RWPE1 (cell line): ENCODE measurements at regions not wholly inside any gene's neighbourhood (a gene's known extent, or its start where the extent isn't known, plus 50 kb on each side); places are given as distances from the start of the nearest gene placed in this dataset.

Experiments
- CTCF ChIA-PET: fragments of 350-600 bp; sonication (Branson Sonifier 250); formaldehyde crosslinking; extraction: SDS; loops from one replicate; lab custom pipeline; 2021; lab: Yijun Ruan, JAX
- POLR2A ChIA-PET: fragments of 400-600 bp; formaldehyde crosslinking; extraction: SDS; loops from one replicate; lab custom pipeline; 2020; ENCODE audit warnings: antibody characterized with exemption; ENCODE audit not compliant: low non-redundant PET; lab: Yijun Ruan, JAX
- DNase-seq: peaks from one replicate; pipeline ENCODE4 v3.0.0; 2012; ENCODE audit warnings: low spot score
- H3K27ac ChIP-seq: fragments of 450-650 bp; 2 replicates; pipeline ENCODE4 v1.5.1; 2017
- TF ChIP-seq, protein P1 (sequence below): fragments of 450-650 bp; conservative IDR thresholded peaks from 2 replicates; pipeline ENCODE4 v1.5.1; 2017; ENCODE audit warnings: low read depth, mild to moderate bottlenecking

DNA sequence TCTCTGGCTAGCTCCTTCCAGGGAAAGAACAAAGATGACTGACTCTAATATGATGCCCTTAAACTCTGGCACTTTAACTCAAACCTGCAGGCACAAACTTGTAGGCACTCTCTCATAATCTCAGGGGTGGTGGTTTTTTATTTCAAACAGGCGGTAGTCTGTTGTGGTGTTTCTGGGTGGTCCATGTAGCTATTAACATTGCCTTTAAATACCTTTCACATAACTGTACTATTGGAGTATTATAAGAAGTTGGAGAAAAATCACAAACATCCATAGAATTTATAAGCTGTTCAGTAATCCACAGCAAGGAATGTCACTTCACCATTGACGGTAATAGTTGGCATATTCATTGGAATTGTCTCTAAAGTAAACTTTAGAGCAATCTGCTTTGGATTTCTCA is 204.2 kb upstream of the PDE5A start:
- no peak overlapping the region for H3K27ac ChIP-seq
- TF ChIP-seq, protein P1, sequence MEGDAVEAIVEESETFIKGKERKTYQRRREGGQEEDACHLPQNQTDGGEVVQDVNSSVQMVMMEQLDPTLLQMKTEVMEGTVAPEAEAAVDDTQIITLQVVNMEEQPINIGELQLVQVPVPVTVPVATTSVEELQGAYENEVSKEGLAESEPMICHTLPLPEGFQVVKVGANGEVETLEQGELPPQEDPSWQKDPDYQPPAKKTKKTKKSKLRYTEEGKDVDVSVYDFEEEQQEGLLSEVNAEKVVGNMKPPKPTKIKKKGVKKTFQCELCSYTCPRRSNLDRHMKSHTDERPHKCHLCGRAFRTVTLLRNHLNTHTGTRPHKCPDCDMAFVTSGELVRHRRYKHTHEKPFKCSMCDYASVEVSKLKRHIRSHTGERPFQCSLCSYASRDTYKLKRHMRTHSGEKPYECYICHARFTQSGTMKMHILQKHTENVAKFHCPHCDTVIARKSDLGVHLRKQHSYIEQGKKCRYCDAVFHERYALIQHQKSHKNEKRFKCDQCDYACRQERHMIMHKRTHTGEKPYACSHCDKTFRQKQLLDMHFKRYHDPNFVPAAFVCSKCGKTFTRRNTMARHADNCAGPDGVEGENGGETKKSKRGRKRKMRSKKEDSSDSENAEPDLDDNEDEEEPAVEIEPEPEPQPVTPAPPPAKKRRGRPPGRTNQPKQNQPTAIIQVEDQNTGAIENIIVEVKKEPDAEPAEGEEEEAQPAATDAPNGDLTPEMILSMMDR, result no peak
- CTCF ChIA-PET, result no interaction called here
- POLR2A ChIA-PET, result no interaction called here
- no peak for DNase-seq

DNA sequence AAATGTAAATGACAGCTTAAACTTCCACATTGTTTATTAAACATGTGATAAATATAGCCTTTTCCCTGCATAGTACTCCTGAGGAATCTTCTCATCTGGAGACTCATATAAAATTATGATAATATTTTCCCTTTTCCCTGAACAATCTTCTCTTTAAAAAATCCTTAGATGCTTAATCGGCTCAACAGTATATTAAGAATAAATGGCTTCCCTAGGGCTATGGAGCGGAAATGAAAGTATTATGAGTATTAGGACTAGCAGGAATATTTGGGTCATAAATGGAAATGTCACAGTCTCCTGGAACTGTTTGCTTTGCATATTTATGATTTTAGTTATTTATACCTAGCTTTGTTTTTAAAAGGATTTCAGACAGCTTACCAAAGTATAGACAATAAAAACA is 200.7 kb upstream of the PDE5A start:
- CTCF ChIA-PET, result no interaction called here
- no peak overlapping the region for H3K27ac ChIP-seq
- POLR2A ChIA-PET, result no interaction called here
- TF ChIP-seq, protein P1, result no peak
- no peak for DNase-seq

DNA sequence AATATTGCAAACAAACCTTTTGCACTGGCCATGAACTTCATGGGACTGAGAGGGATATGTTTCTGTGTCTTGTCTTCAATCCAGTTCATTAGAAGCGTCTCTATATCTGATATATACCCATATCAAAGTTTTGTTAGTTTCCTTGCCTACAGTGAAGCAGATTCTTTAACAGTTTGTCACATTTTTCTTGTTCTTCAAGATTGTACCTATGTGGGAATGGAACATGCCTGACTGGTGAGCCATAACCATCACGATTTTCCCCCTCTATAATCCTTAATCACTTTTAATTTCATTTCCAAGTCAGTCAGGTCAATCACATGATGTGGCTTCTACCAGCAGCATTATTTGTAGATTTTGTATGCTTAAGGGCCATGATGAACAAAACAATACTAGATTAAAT is 197.1 kb upstream of the PDE5A start:
- ChIA-PET CTCF (interaction anchor here (0.6 kb wide), 2 partner anchors 39 to 1822 kb away, joined by 3 to 4 read pairs; no protein-coding TSS in a partner anchor), POLR2A (no interaction called here)
- no peak for DNase-seq
- TF ChIP-seq, protein P1, result no peak
- H3K27ac ChIP-seq, result no peak overlapping the region

DNA sequence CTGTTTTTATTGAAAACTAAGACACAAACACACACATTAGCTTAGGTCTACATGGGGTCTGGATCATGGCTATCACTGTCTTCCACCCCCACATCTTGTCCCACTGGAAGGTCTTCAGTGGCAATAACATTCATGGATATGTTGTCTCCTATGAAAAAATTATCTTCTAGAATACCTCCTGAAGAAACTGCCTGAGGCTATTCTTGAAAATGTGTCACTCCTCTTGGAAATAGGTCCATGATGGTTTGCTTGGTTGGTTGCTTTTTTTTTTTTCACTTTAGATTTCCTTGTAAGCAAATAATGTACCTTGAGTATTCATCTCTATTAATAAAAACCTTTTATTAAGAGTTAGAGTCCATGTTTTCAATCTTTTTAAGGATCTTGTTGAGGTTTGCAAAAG is 195.3 kb upstream of the PDE5A start:
- TF ChIP-seq, protein P1, result no peak
- CTCF ChIA-PET, result no interaction called here
- no peak for DNase-seq
- H3K27ac ChIP-seq, result no peak overlapping the region
- POLR2A ChIA-PET, result no interaction called here

DNA sequence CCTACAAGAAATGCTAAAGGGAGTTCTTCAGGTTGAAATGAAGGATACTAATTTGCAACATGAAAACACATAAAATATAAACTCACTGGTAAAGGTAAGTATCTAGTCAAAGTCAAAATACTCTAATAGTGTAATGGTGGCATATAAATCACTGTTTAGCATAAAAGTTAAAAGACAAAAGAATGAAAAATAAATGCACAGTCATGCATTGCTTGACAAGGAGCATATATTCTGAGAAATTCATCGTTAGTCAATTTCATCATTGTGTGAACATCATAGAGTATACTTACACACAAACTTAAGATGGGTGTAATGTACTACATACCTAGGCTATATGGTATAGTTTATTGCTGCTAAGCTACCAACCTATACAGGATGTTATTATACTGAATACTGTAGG is 194.4 kb upstream of the PDE5A start:
- no peak for DNase-seq
- no peak overlapping the region for H3K27ac ChIP-seq
- ChIA-PET POLR2A (no interaction called here), CTCF (no interaction called here)
- TF ChIP-seq, protein P1, result no peak

DNA sequence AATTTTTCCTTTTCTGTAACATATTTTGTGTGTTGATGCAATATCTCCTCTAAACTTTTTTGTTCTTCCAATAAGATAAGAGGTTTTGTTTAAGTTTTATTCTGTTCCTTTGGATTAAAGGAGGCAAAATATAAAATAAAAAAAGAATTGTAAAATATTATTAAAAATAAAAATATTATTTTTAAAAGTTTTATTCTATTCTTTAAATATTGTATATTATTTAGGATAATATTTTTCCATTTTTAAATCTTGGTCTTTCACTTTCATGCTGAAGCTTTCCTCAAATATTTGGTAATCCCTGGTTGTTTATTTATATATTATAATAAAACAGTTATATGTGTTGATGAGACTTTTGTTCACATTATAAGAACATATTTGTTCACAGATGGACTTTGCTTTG is 187.9 kb upstream of the PDE5A start:
- no peak for DNase-seq
- TF ChIP-seq, protein P1, result no peak
- ChIA-PET CTCF (no interaction called here), POLR2A (no interaction called here)
- H3K27ac ChIP-seq, result no peak overlapping the region

DNA sequence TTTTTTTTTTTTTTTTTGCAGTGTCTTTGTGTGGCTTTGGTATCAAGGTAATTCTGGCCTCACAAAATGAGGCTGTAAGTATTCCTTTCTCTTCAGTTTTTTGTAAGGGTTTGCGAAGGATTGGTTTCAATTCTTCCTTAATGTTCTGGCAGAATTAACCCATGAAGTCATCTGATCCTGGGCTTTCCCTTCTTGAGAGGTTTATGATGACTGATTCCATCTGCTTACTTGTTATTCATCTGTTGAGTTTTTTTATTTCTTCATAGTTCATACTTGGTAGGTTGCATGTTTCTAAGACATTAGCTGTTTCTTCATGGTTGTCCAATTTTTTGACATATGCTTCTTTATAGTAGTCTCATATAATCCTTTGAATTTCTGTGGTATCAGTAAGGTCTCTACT is 181.4 kb upstream of the PDE5A start:
- TF ChIP-seq, protein P1, result no peak
- no peak overlapping the region for H3K27ac ChIP-seq
- no peak for DNase-seq
- ChIA-PET POLR2A (no interaction called here), CTCF (no interaction called here)
